K562 (cell line): ENCODE measurements at regions not wholly inside any gene's neighbourhood (a gene's known extent, or its start where the extent isn't known, plus 50 kb on each side); places are given as distances from the start of the nearest gene placed in this dataset.

Experiments
- ATAC-seq: fragments of 200-7000 bp; cut with Tn5 transposase; 3 replicates; pipeline ENCODE4 v1.9.1; 2020; ENCODE audit warnings: moderate library complexity
- BruUV-seq: library from RNA; stranded (reverse); fragments of 400-500 nt; replicated peaks from 2 replicates; lab custom pipeline; 2021; lab: Mats Ljungman, UMichigan
- CTCF ChIA-PET: fragments of 300-600 bp; formaldehyde crosslinking; extraction: SDS; loops from one replicate; lab custom pipeline; 2021; ENCODE audit warnings: low intra/inter-chr PET ratio; lab: Yijun Ruan, JAX
- POLR2A ChIA-PET: fragments of 300-600, 350-650 bp; sonication (Branson Sonifier 250); formaldehyde crosslinking; extraction: SDS; loops from one replicate; lab custom pipeline; 2021; ENCODE audit warnings: antibody characterized with exemption, inconsistent platforms; lab: Yijun Ruan, JAX
- DNase-seq, 4 experiments: peaks; one replicate each; pipeline versions ENCODE4 v3.0.0 to v3.0.0-alpha.2; 2011 to 2018; ENCODE audit warnings: low spot score in 3 of 4, mixed read lengths in 3 of 4; ENCODE audit errors: extremely low read depth in 1 of 4
- FAIRE-seq: peaks from 2 replicates; lab custom pipeline; 2011; peaks lifted over from hg19 to GRCh38; lab: Jason Lieb, UNC
- H2AFZ ChIP-seq: 2 replicates; pipeline ENCODE4 v1.6.0; 2011; ENCODE audit warnings: low read depth, low read length, control low read depth, inconsistent platforms
- H3K27ac ChIP-seq: fragments of 200-600 bp; 3 replicates; pipeline ENCODE4 v1.8.0; 2011; ENCODE audit warnings: low read depth, mild to moderate bottlenecking, control low read depth, inconsistent platforms, low read length, moderate library complexity, mixed read lengths; ENCODE audit errors: extremely low read depth
- H3K27me3 ChIP-seq, 2 experiments: fragments of 300-600 bp in 1 of 2; 2 replicates in 1 of 2; 3 replicates in 1 of 2; pipeline versions ENCODE4 v1.6.0 to v1.8.0; 2011; ENCODE audit warnings: inconsistent platforms in 2 of 2, low read length in 2 of 2, mild to moderate bottlenecking in 1 of 2, mixed read lengths in 1 of 2, moderate library complexity in 1 of 2; ENCODE audit not compliant: control insufficient read depth in 2 of 2, insufficient read depth in 2 of 2
- H3K36me3 ChIP-seq: fragments of 300-600 bp; 3 replicates; pipeline ENCODE4 v1.8.0; 2011; ENCODE audit warnings: mild to moderate bottlenecking, low read length, inconsistent platforms; ENCODE audit not compliant: control insufficient read depth, insufficient read depth
- H3K4me1 ChIP-seq, 2 experiments: fragments of 200-600 bp in 1 of 2; replicated peaks in 1 of 2; 2 replicates in 1 of 2; 3 replicates in 1 of 2; pipeline versions ENCODE4 v1.5.1 to v1.8.0; 2011; ENCODE audit warnings: inconsistent platforms in 2 of 2, low read length in 2 of 2, mild to moderate bottlenecking in 1 of 2, mixed read lengths in 1 of 2, moderate library complexity in 1 of 2; ENCODE audit not compliant: control insufficient read depth in 2 of 2, insufficient read depth in 2 of 2
- H3K4me2 ChIP-seq: 2 replicates; pipeline ENCODE4 v1.6.1; 2011; ENCODE audit warnings: low read length, control low read depth, inconsistent platforms, mixed read lengths; ENCODE audit not compliant: insufficient read depth
- H3K4me3 ChIP-seq: fragments of 200-600 bp; sonication (generic), shearing (Covaris generic); 2 replicates; pipeline ENCODE4 v1.5.1; 2016; ENCODE audit warnings: control low read depth, inconsistent platforms
- H3K79me2 ChIP-seq: fragments of 200-600 bp; 3 replicates; pipeline ENCODE4 v1.8.0; 2011; ENCODE audit warnings: low read length, inconsistent platforms; ENCODE audit not compliant: control insufficient read depth, insufficient read depth
- H3K9ac ChIP-seq, 2 experiments: 2 replicates each; pipeline versions ENCODE4 v1.6.0 to v1.6.1; 2011; ENCODE audit warnings: low read depth in 2 of 2, low read length in 2 of 2, control low read depth in 1 of 2, inconsistent platforms in 1 of 2, mild to moderate bottlenecking in 1 of 2, mixed read lengths in 1 of 2; ENCODE audit not compliant: insufficient read depth in 1 of 2
- H3K9me1 ChIP-seq: one replicate; pipeline ENCODE4 v1.6.0; 2011; ENCODE audit warnings: inconsistent platforms, mild to moderate bottlenecking, low read length, moderate library complexity; ENCODE audit not compliant: control insufficient read depth, insufficient read depth
- H3K9me3 ChIP-seq: replicated peaks from 2 replicates; pipeline ENCODE4 v1.5.1; 2011; ENCODE audit warnings: low read depth, low read length, inconsistent platforms; ENCODE audit not compliant: control insufficient read depth, insufficient read depth
- H4K20me1 ChIP-seq: replicated peaks from 2 replicates; pipeline ENCODE4 v1.6.1; 2011; ENCODE audit warnings: low read length, inconsistent platforms, mixed read lengths; ENCODE audit not compliant: control insufficient read depth, insufficient read depth
- ATF1 ChIP-seq, 2 experiments: fragments of 450-650 bp in 1 of 2; IDR thresholded peaks; 2 replicates each; pipeline ENCODE4 v1.6.1; 2016; ENCODE audit warnings: missing compliant biosample characterization in 1 of 2, missing genetic modification characterization in 1 of 2
- BHLHE40 ChIP-seq: IDR thresholded peaks from 2 replicates; pipeline ENCODE4 v1.6.1; 2011; ENCODE audit warnings: low read length, improper control_type of control experiment
- CBFA2T3 ChIP-seq: fragments of 450-650 bp; IDR thresholded peaks from 2 replicates; pipeline ENCODE4 v1.6.1; 2017
- GTF2E2 ChIP-seq: fragments of 200-800 bp; sonication (Bioruptor generic); IDR thresholded peaks from 2 replicates; pipeline ENCODE4 v1.6.1; 2016; ENCODE audit warnings: missing genetic modification characterization, missing compliant biosample characterization
- HNRNPH1 ChIP-seq: fragments of 200-400 bp; formaldehyde crosslinking; optimal IDR thresholded peaks from 2 replicates; pipeline ENCODE3; 2017; ENCODE audit warnings: low read depth, mild to moderate bottlenecking, low read length, moderate library complexity
- OTX1 ChIP-seq: fragments of 450-650 bp; formaldehyde crosslinking; IDR thresholded peaks from 2 replicates; pipeline ENCODE4 v1.4.0; 2022; ENCODE audit warnings: mild to moderate bottlenecking
- RB1 ChIP-seq: fragments of 450-650 bp; IDR thresholded peaks from 2 replicates; pipeline ENCODE4 v1.6.1; 2017; ENCODE audit warnings: low read depth, mild to moderate bottlenecking
- RBM14 ChIP-seq: fragments of 200-400 bp; formaldehyde crosslinking; IDR thresholded peaks from 2 replicates; pipeline ENCODE4 v1.6.1; 2018; ENCODE audit warnings: low read depth, mild to moderate bottlenecking, low read length, moderate library complexity, borderline replicate concordance; ENCODE audit not compliant: insufficient read depth
- RFX5 ChIP-seq: IDR thresholded peaks from 2 replicates; pipeline ENCODE4 v1.6.1; 2011; ENCODE audit warnings: low read depth, mild to moderate bottlenecking, improper control_type of control experiment, low read length
- WHSC1 ChIP-seq: IDR thresholded peaks from one replicate; pipeline ENCODE4 v1.6.1; 2012; ENCODE audit warnings: low read length, control low read depth, inconsistent platforms
- ZNF24 ChIP-seq: fragments of 450-650 bp; IDR thresholded peaks from 2 replicates; pipeline ENCODE4 v1.6.1; 2016
- WGBS: fragments of 100-300 bp; shearing (Covaris generic); methylation state at CpG from one replicate; pipeline ENCODE4 v1.1.6; 2016; ENCODE audit warnings: low coverage, mixed read lengths; ENCODE audit not compliant: insufficient coverage; ENCODE audit errors: missing lambda C conversion rate; 5-methylcytosine and 5-hydroxymethylcytosine counted together
- in situ Hi-C: fragments of 300-500 bp; cut with MboI; formaldehyde crosslinking; loops from 4 replicates; pipeline ENCODE4 v1.15.0; 2018; ENCODE audit warnings: inconsistent platforms, mixed read lengths
- intact Hi-C: fragments of 100-400 bp; cut with micrococcal nuclease; formaldehyde crosslinking; loops from 2 replicates; pipeline ENCODE4 v1.14.2; 2022
- TF ChIP-seq, protein P1 (sequence below): fragments of 450-650 bp; IDR thresholded peaks from 2 replicates; pipeline ENCODE4 v1.6.1; 2016

- no peak overlapping the region for H3K9ac ChIP-seq
- no peaks in the 10 kb centered on the region for H3K27me3 ChIP-seq
- FAIRE-seq, result no peak
- H3K4me3 ChIP-seq, result no peak overlapping the region
- BruUV-seq, result no TSS peak
- TF ChIP-seq RFX5, result no peak
- peak; percentile 21 for TF ChIP-seq CBFA2T3
- no peak for TF ChIP-seq WHSC1
- TF ChIP-seq ATF1 (CRISPR knock-in tag; IDR thresholded peaks at IDR 0.05), result no peak
- TF ChIP-seq ATF1 (tag; IDR thresholded peaks at IDR 0.05), result no peak
- TF ChIP-seq ZNF24, result no peak
- TF ChIP-seq, all 486 proteins: peak for 1
- ATAC-seq, result no peak
- 17% methylated on average over 2 of the region's 2 CpGs for WGBS
- Histone ChIP-seq H3K36me3 (no peaks in the 10 kb centered on the region), H3K9me1 (no peaks in the 10 kb centered on the region), H3K4me1 (no peaks in the 10 kb centered on the region), H3K9me3 (no peaks in the 10 kb centered on the region), H3K79me2 (no peaks in the 10 kb centered on the region), H4K20me1 (no peaks in the 10 kb centered on the region), H3K27ac (no peak overlapping the region), H2AFZ (no peak overlapping the region), H3K4me2 (no peak overlapping the region)
- intact Hi-C loops, result no loop called here
- ChIA-PET POLR2A (no interaction called here), CTCF (no interaction called here)
- in situ Hi-C loops, result no loop called here
- DNase-seq, result no peak
These were observed 426.5 kb upstream of the KCNMB2 start for GRCh38 chr3:178109691-178110090.

GRCh38 chr3:178112134-178112533 is 424.1 kb upstream of the KCNMB2 start:
- WGBS, result 71% methylated on average over 6 of the region's 6 CpGs
- no TSS peak for BruUV-seq
- H3K4me1 ChIP-seq, result no peaks in the 10 kb centered on the region
- no peak overlapping the region for H3K9ac ChIP-seq
- peak; percentile 89 for ATAC-seq
- TF ChIP-seq, protein P1, sequence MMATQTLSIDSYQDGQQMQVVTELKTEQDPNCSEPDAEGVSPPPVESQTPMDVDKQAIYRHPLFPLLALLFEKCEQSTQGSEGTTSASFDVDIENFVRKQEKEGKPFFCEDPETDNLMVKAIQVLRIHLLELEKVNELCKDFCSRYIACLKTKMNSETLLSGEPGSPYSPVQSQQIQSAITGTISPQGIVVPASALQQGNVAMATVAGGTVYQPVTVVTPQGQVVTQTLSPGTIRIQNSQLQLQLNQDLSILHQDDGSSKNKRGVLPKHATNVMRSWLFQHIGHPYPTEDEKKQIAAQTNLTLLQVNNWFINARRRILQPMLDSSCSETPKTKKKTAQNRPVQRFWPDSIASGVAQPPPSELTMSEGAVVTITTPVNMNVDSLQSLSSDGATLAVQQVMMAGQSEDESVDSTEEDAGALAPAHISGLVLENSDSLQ, result peak; percentile 64; the same call in 1 of the 2 replicates
- TF ChIP-seq HNRNPH1, result no peak
- TF ChIP-seq RBM14, result no peak
- TF ChIP-seq BHLHE40, result no peak
- no peak for TF ChIP-seq RB1
- TF ChIP-seq GTF2E2 (tag), result no peak
- no peak for TF ChIP-seq OTX1 (CRISPR knock-in tag)
- H3K4me3 ChIP-seq, result no peak overlapping the region
- DNase-seq, result peak in 2 of 4 experiments; percentile 11 to 57
- ChIA-PET CTCF (no interaction called here), POLR2A (no interaction called here)
- H3K4me2 ChIP-seq, result no peak overlapping the region
- peak overlapping the region; percentile 17; the same call in 1 of the 2 replicates for H2AFZ ChIP-seq
- no peaks in the 10 kb centered on the region for H3K9me3 ChIP-seq
- in situ Hi-C loops, result no loop called here
- intact Hi-C loops, result no loop called here
- no peaks in the 10 kb centered on the region for H3K9me1 ChIP-seq
- no peaks in the 10 kb centered on the region for H3K79me2 ChIP-seq
- H3K27ac ChIP-seq, result no peak overlapping the region
- no peaks in the 10 kb centered on the region for H3K27me3 ChIP-seq
- FAIRE-seq, result no peak
- H4K20me1 ChIP-seq, result no peaks in the 10 kb centered on the region
- no peaks in the 10 kb centered on the region for H3K36me3 ChIP-seq
